HEK293 (cell line): ENCODE measurements at regions not wholly inside any gene's neighbourhood (a gene's known extent, or its start where the extent isn't known, plus 50 kb on each side); places are given as distances from the start of the nearest gene placed in this dataset.

Experiments
- CTCF ChIA-PET: fragments of 350-600 bp; formaldehyde crosslinking; extraction: SDS; loops from one replicate; lab custom pipeline; 2021; ENCODE audit warnings: antibody characterized with exemption; lab: Yijun Ruan, JAX
- POLR2A ChIA-PET: fragments of 300-600 bp; formaldehyde crosslinking; extraction: SDS; loops from one replicate; lab custom pipeline; 2020; ENCODE audit warnings: antibody characterized with exemption, inconsistent platforms; lab: Yijun Ruan, JAX
- H3K27ac ChIP-seq: fragments of 200-500 bp; sonication (Bioruptor generic); 2 replicates; pipeline ENCODE4 v1.5.1; 2014; ENCODE audit warnings: low read depth, low read length, control low read depth, inconsistent platforms; ENCODE audit errors: extremely low read depth
- H3K36me3 ChIP-seq, 2 experiments: fragments of 200-500 bp in 1 of 2; sonication (Bioruptor generic) in 1 of 2; 1 replicate in 1 of 2; 2 replicates in 1 of 2; pipeline ENCODE4 v1.5.1; 2014 to 2017; ENCODE audit warnings: inconsistent platforms in 2 of 2, low read length in 2 of 2; ENCODE audit not compliant: control insufficient read depth in 2 of 2, insufficient read depth in 1 of 2
- H3K4me1 ChIP-seq: fragments of 200-500 bp; sonication (Bioruptor generic); 2 replicates; pipeline ENCODE4 v1.5.1; 2014; ENCODE audit warnings: mild to moderate bottlenecking, low read length, inconsistent platforms; ENCODE audit not compliant: control insufficient read depth, insufficient read depth
- H3K4me3 ChIP-seq: 2 replicates; pipeline ENCODE4 v1.5.1; 2011; ENCODE audit warnings: low read depth, mild to moderate bottlenecking, control low read depth, low read length, moderate library complexity
- H3K9me3 ChIP-seq: fragments of 200-500 bp; sonication (Bioruptor generic); 2 replicates; pipeline ENCODE4 v1.5.1; 2014; ENCODE audit warnings: low read depth, low read length, inconsistent platforms; ENCODE audit not compliant: control insufficient read depth, insufficient read depth
- GLIS2 ChIP-seq: fragments of 450-650 bp; formaldehyde crosslinking; IDR thresholded peaks from 2 replicates; pipeline ENCODE4 v1.5.1; 2016; ENCODE audit warnings: missing biosample characterization, missing genetic modification characterization
- ZFP37 ChIP-seq: fragments of 450-650 bp; formaldehyde crosslinking; IDR thresholded peaks from 2 replicates; pipeline ENCODE4 v1.5.1; 2016; ENCODE audit warnings: missing biosample characterization, missing genetic modification characterization
- ZNF121 ChIP-seq: fragments of 450-650 bp; formaldehyde crosslinking; IDR thresholded peaks from 2 replicates; pipeline ENCODE4 v1.5.1; 2016; ENCODE audit warnings: missing biosample characterization, missing genetic modification characterization
- ZNF133 ChIP-seq: fragments of 450-650 bp; formaldehyde crosslinking; IDR thresholded peaks from 2 replicates; pipeline ENCODE4 v1.5.1; 2016; ENCODE audit warnings: missing biosample characterization, missing genetic modification characterization
- ZNF239 ChIP-seq: fragments of 450-650 bp; formaldehyde crosslinking; IDR thresholded peaks from 2 replicates; pipeline ENCODE4 v1.5.1; 2016; ENCODE audit warnings: missing biosample characterization, missing genetic modification characterization
- ZNF24 ChIP-seq: fragments of 450-650 bp; formaldehyde crosslinking; IDR thresholded peaks from 2 replicates; pipeline ENCODE4 v1.5.1; 2016; ENCODE audit warnings: missing biosample characterization, missing genetic modification characterization
- ZNF274 ChIP-seq, 2 experiments: fragments of 200-500 bp in 1 of 2; fragments of 450-650 bp in 1 of 2; sonication (Bioruptor generic) in 1 of 2; formaldehyde crosslinking in 1 of 2; IDR thresholded peaks; 2 replicates each; pipeline versions ENCODE4 v1.5.1 to v1.6.1; 2014 to 2016; ENCODE audit warnings: borderline replicate concordance in 1 of 2, inconsistent platforms in 1 of 2, low read length in 1 of 2, missing biosample characterization in 1 of 2, missing genetic modification characterization in 1 of 2
- ZNF302 ChIP-seq: fragments of 450-650 bp; formaldehyde crosslinking; IDR thresholded peaks from 2 replicates; pipeline ENCODE4 v1.5.1; 2016; ENCODE audit warnings: missing biosample characterization, missing genetic modification characterization, low read depth
- ZNF391 ChIP-seq: fragments of 450-650 bp; formaldehyde crosslinking; IDR thresholded peaks from 2 replicates; pipeline ENCODE4 v1.5.1; 2016; ENCODE audit warnings: low read depth, missing biosample characterization, missing genetic modification characterization, borderline replicate concordance
- ZNF423 ChIP-seq: fragments of 450-650 bp; formaldehyde crosslinking; IDR thresholded peaks from 2 replicates; pipeline ENCODE4 v1.5.1; 2016; ENCODE audit warnings: missing biosample characterization, missing genetic modification characterization
- ZNF558 ChIP-seq: fragments of 450-650 bp; formaldehyde crosslinking; IDR thresholded peaks from 2 replicates; pipeline ENCODE4 v1.5.1; 2016; ENCODE audit warnings: missing biosample characterization, missing genetic modification characterization
- ZNF571 ChIP-seq: fragments of 450-650 bp; formaldehyde crosslinking; IDR thresholded peaks from 2 replicates; pipeline ENCODE4 v1.5.0; 2017; ENCODE audit warnings: missing biosample characterization, missing genetic modification characterization
- ZNF596 ChIP-seq: fragments of 450-650 bp; IDR thresholded peaks from 2 replicates; pipeline ENCODE4 v1.5.0; 2018; ENCODE audit warnings: missing biosample characterization, mild to moderate bottlenecking, missing genetic modification characterization, moderate library complexity
- ZNF677 ChIP-seq: fragments of 450-650 bp; IDR thresholded peaks from 2 replicates; pipeline ENCODE4 v1.5.0; 2018; ENCODE audit warnings: missing biosample characterization, mild to moderate bottlenecking, missing genetic modification characterization, moderate library complexity
- ZNF701 ChIP-seq: fragments of 450-650 bp; formaldehyde crosslinking; IDR thresholded peaks from 2 replicates; pipeline ENCODE4 v1.5.1; 2016; ENCODE audit warnings: missing biosample characterization, missing genetic modification characterization
- ZNF792 ChIP-seq: fragments of 450-650 bp; formaldehyde crosslinking; IDR thresholded peaks from 2 replicates; pipeline ENCODE4 v1.5.1; 2016; ENCODE audit warnings: missing biosample characterization, missing genetic modification characterization
- TF ChIP-seq, protein P1 (sequence below): sonication (generic); formaldehyde crosslinking; IDR thresholded peaks from 2 replicates; pipeline ENCODE4 v1.8.1; 2022; ENCODE audit warnings: mild to moderate bottlenecking, moderate library complexity, missing genetic modification reagents
- TF ChIP-seq, protein P2 (sequence below): fragments of 450-650 bp; formaldehyde crosslinking; conservative IDR thresholded peaks from 2 replicates; pipeline ENCODE4 v1.5.1; 2016; ENCODE audit warnings: low read depth, missing biosample characterization, missing genetic modification characterization
- TF ChIP-seq, protein P3 (sequence below): fragments of 450-650 bp; formaldehyde crosslinking; IDR thresholded peaks from 2 replicates; pipeline ENCODE4 v1.5.1; 2016; ENCODE audit warnings: missing biosample characterization, missing genetic modification characterization
- TF ChIP-seq, protein P4 (sequence below): fragments of 450-650 bp; formaldehyde crosslinking; IDR thresholded peaks from 2 replicates; pipeline ENCODE4 v1.5.1; 2016; ENCODE audit warnings: missing biosample characterization, missing genetic modification characterization

DNA sequence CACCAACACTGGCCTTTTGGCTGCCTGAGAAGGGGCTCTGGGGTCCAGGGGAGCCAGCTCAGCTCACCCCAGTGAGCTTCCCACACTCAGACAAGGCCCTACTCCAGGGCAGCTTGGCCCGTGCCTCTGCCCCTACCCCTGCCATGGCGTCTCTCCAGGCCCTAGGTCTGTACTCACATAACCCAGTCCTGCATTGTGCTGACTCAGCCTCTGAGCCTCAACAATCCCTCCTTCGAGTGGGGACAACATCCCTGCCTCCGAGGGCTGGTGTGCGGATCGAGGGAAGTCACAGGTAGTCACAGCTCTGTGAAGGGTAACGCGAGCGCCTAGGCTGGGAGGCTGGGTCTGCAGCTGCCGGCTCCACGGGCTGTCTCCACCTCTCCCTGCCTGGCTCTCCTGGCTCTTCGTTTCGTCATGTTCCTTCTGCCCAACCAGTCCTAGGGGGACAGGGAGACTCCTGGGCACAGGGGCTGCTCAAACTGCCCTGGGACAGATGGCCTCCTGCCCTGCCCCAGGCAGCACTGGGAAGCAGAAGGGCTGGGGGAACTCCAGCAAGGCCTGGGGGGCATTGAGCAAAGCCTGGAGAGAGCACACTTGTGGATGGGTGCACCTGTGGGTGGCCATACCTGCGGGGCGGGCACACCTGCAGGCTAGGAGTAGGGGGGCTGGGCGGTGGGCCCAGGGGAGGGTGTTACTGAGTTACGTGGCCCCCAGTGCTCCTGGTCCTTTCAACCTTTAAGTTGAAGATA is 74.6 kb downstream of the RRM2 start:
- Histone ChIP-seq H3K4me3 (no peak overlapping the region), H3K27ac (no peak overlapping the region), H3K4me1 (no peaks in the 10 kb centered on the region), H3K9me3 (no peaks in the 10 kb centered on the region), H3K36me3 (no peaks in the 10 kb centered on the region)
- CTCF ChIA-PET, result no interaction called here
- POLR2A ChIA-PET, result no interaction called here
- TF ChIP-seq ZNF701, result no peak
- no peak for TF ChIP-seq ZNF423 (tag by site-specific recombination)
- no peak for TF ChIP-seq ZNF792 (tag by site-specific recombination)
- TF ChIP-seq ZNF274 (IDR thresholded peaks at IDR 0.05; ENCODE audit: low read length), result no peak
- no peak for TF ChIP-seq ZNF274 (tag by site-specific recombination; IDR thresholded peaks at IDR 0.05; ENCODE audit: borderline replicate concordance)

DNA sequence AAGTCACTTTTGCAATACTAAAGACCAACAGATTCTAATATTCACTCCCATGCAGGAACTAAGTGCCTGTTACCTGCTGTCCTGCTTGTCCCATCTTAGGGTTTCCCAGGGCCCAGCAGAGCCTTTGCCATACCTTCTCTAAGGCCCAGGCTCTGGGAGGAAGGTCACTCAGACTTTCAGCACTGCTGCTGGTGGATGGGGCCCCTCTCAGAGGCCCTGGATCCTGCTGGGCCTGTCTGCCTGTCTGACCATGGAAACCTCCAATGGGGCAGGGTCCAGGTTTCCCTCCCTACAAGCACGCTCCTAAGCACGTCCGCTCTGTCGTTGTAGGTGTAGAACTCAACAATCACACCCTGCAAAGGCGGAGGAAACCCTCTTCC is 75.1 kb downstream of the RRM2 start:
- POLR2A ChIA-PET, result no interaction called here
- Histone ChIP-seq H3K4me3 (no peak overlapping the region), H3K27ac (no peak overlapping the region), H3K36me3 (no peaks in the 10 kb centered on the region), H3K4me1 (no peaks in the 10 kb centered on the region), H3K9me3 (no peaks in the 10 kb centered on the region)
- CTCF ChIA-PET, result interaction anchor here (0.7 kb wide), 2 partner anchors 106 to 1610 kb away, joined by 3 to 5 read pairs; no protein-coding TSS in a partner anchor
- TF ChIP-seq, protein P1, sequence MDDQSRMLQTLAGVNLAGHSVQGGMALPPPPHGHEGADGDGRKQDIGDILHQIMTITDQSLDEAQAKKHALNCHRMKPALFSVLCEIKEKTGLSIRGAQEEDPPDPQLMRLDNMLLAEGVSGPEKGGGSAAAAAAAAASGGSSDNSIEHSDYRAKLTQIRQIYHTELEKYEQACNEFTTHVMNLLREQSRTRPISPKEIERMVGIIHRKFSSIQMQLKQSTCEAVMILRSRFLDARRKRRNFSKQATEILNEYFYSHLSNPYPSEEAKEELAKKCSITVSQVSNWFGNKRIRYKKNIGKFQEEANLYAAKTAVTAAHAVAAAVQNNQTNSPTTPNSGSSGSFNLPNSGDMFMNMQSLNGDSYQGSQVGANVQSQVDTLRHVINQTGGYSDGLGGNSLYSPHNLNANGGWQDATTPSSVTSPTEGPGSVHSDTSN (CRISPR knock-in tag), result no peak
- no peak for TF ChIP-seq ZNF121 (tag by site-specific recombination)
- TF ChIP-seq, protein P2, sequence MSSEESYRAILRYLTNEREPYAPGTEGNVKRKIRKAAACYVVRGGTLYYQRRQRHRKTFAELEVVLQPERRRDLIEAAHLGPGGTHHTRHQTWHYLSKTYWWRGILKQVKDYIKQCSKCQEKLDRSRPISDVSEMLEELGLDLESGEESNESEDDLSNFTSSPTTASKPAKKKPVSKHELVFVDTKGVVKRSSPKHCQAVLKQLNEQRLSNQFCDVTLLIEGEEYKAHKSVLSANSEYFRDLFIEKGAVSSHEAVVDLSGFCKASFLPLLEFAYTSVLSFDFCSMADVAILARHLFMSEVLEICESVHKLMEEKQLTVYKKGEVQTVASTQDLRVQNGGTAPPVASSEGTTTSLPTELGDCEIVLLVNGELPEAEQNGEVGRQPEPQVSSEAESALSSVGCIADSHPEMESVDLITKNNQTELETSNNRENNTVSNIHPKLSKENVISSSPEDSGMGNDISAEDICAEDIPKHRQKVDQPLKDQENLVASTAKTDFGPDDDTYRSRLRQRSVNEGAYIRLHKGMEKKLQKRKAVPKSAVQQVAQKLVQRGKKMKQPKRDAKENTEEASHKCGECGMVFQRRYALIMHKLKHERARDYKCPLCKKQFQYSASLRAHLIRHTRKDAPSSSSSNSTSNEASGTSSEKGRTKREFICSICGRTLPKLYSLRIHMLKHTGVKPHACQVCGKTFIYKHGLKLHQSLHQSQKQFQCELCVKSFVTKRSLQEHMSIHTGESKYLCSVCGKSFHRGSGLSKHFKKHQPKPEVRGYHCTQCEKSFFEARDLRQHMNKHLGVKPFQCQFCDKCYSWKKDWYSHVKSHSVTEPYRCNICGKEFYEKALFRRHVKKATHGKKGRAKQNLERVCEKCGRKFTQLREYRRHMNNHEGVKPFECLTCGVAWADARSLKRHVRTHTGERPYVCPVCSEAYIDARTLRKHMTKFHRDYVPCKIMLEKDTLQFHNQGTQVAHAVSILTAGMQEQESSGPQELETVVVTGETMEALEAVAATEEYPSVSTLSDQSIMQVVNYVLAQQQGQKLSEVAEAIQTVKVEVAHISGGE, result no peak
- TF ChIP-seq ZNF596, result no peak
- TF ChIP-seq, protein P3, sequence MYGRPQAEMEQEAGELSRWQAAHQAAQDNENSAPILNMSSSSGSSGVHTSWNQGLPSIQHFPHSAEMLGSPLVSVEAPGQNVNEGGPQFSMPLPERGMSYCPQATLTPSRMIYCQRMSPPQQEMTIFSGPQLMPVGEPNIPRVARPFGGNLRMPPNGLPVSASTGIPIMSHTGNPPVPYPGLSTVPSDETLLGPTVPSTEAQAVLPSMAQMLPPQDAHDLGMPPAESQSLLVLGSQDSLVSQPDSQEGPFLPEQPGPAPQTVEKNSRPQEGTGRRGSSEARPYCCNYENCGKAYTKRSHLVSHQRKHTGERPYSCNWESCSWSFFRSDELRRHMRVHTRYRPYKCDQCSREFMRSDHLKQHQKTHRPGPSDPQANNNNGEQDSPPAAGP (tag by site-specific recombination), result no peak
- TF ChIP-seq ZNF677 (tag by site-specific recombination), result no peak
- no peak for TF ChIP-seq ZNF239 (tag by site-specific recombination)
- TF ChIP-seq GLIS2 (tag by site-specific recombination), result no peak
- no peak for TF ChIP-seq ZNF558 (tag by site-specific recombination)
- no peak for TF ChIP-seq ZNF133 (tag by site-specific recombination)
- TF ChIP-seq ZFP37 (tag by site-specific recombination), result no peak
- no peak for TF ChIP-seq ZNF24
- no peak for TF ChIP-seq ZNF571
- TF ChIP-seq, protein P4, sequence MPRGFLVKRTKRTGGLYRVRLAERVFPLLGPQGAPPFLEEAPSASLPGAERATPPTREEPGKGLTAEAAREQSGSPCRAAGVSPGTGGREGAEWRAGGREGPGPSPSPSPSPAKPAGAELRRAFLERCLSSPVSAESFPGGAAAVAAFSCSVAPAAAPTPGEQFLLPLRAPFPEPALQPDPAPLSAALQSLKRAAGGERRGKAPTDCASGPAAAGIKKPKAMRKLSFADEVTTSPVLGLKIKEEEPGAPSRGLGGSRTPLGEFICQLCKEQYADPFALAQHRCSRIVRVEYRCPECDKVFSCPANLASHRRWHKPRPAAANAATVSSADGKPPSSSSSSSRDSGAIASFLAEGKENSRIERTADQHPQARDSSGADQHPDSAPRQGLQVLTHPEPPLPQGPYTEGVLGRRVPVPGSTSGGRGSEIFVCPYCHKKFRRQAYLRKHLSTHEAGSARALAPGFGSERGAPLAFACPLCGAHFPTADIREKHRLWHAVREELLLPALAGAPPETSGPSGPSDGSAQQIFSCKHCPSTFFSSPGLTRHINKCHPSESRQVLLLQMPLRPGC (tag by site-specific recombination), result no peak
- no peak for TF ChIP-seq ZNF391 (tag by site-specific recombination)
- TF ChIP-seq ZNF302, result no peak
